ENCODE measurements at regions not wholly inside any gene's neighbourhood (a gene's known extent, or its start where the extent isn't known, plus 50 kb on each side); places are given as distances from the start of the nearest gene placed in this dataset.

- TF ChIP-seq CTCF (tag by site-specific recombination; IDR thresholded peaks at IDR 0.05) (no peak), ZNF580 (tag by site-specific recombination; IDR thresholded peaks at IDR 0.05) (no peak), YY1 (tag by site-specific recombination; IDR thresholded peaks at IDR 0.05) (no peak), ZNF24 (tag by site-specific recombination; IDR thresholded peaks at IDR 0.05) (no peak), ZNF639 (tag by site-specific recombination; IDR thresholded peaks at IDR 0.05) (no peak), ZNF391 (tag by site-specific recombination; IDR thresholded peaks at IDR 0.05; ENCODE audit: borderline replicate concordance, low read depth) (no peak), ZNF530 (tag by site-specific recombination; IDR thresholded peaks at IDR 0.05; ENCODE audit: low read depth) (no peak), ZFP69B (tag by site-specific recombination; IDR thresholded peaks at IDR 0.05) (no peak), ZNF626 (tag by site-specific recombination; IDR thresholded peaks at IDR 0.05) (no peak), ZBTB10 (tag by site-specific recombination; IDR thresholded peaks at IDR 0.05) (no peak), KLF1 (tag by site-specific recombination; IDR thresholded peaks at IDR 0.05) (no peak), PATZ1 (tag by site-specific recombination; IDR thresholded peaks at IDR 0.05) (no peak), GLI4 (tag by site-specific recombination; IDR thresholded peaks at IDR 0.05) (no peak)
These were observed 105.6 kb downstream of the CBLL2 start for GRCh38 chrX:22378296-22378695.

Data from HEK293 (cell line).